ENCODE measurements at regions not wholly inside any gene's neighbourhood (a gene's known extent, or its start where the extent isn't known, plus 50 kb on each side); places are given as distances from the start of the nearest gene placed in this dataset.

- DNase-seq (ENCODE audit: low read depth in 3 of 3, low spot score in 2 of 3) = no peak
These were observed 100.5 kb downstream of the PALM2AKAP2 start for GRCh38 chr9:109880276-109881169.

- DNase-seq (ENCODE audit: low read depth in 3 of 3, low spot score in 2 of 3) = no peak
These were observed 103.6 kb downstream of the PALM2AKAP2 start for GRCh38 chr9:109883623-109884022.

GRCh38 chr9:109886041-109886440, 106.0 kb downstream of the PALM2AKAP2 start:
- DNase-seq (ENCODE audit: low read depth in 3 of 3, low spot score in 2 of 3) = no peak

GRCh38 chr9:109886617-109887016, 106.6 kb downstream of the PALM2AKAP2 start:
- no peak for DNase-seq (ENCODE audit: low read depth in 3 of 3, low spot score in 2 of 3)

- no peak for DNase-seq (ENCODE audit: low read depth in 3 of 3, low spot score in 2 of 3)
These were observed 107.1 kb downstream of the PALM2AKAP2 start for GRCh38 chr9:109887079-109887478.

GRCh38 chr9:109888695-109889094, 108.7 kb downstream of the PALM2AKAP2 start:
- no peak for DNase-seq (ENCODE audit: low read depth in 3 of 3, low spot score in 2 of 3)

- DNase-seq (ENCODE audit: low read depth in 3 of 3, low spot score in 2 of 3) = no peak
These were observed 109.5 kb downstream of the PALM2AKAP2 start for GRCh38 chr9:109889456-109889855.

- no peak for DNase-seq (ENCODE audit: low read depth in 3 of 3, low spot score in 2 of 3)
These were observed 113.2 kb downstream of the PALM2AKAP2 start for GRCh38 chr9:109893241-109893640.

GRCh38 chr9:109894473-109894872, 114.5 kb downstream of the PALM2AKAP2 start:
- DNase-seq (ENCODE audit: low read depth in 3 of 3, low spot score in 2 of 3) = no peak

- DNase-seq (ENCODE audit: low read depth in 3 of 3, low spot score in 2 of 3) = no peak
These were observed 115.1 kb downstream of the PALM2AKAP2 start for GRCh38 chr9:109894921-109895758.

GRCh38 chr9:109901201-109901600, 121.2 kb downstream of the PALM2AKAP2 start:
- no peak for DNase-seq (ENCODE audit: low read depth in 3 of 3, low spot score in 2 of 3)

- DNase-seq (ENCODE audit: low read depth in 3 of 3, low spot score in 2 of 3) = no peak
These were observed 123.6 kb downstream of the PALM2AKAP2 start for GRCh38 chr9:109903515-109904138.

- DNase-seq (ENCODE audit: low read depth in 3 of 3, low spot score in 2 of 3) = no peak
These were observed 124.7 kb downstream of the PALM2AKAP2 start for GRCh38 chr9:109904666-109905065.

GRCh38 chr9:109905472-109905871, 125.5 kb downstream of the PALM2AKAP2 start:
- DNase-seq (ENCODE audit: low read depth in 3 of 3, low spot score in 2 of 3) = no peak

- DNase-seq (ENCODE audit: low read depth in 3 of 3, low spot score in 2 of 3) = no peak
These were observed 126.9 kb downstream of the PALM2AKAP2 start for GRCh38 chr9:109906766-109907382.

- no peak for DNase-seq (ENCODE audit: low read depth in 3 of 3, low spot score in 2 of 3)
These were observed 127.4 kb downstream of the PALM2AKAP2 start for GRCh38 chr9:109907400-109907799.

GRCh38 chr9:109907810-109908458, 127.9 kb downstream of the PALM2AKAP2 start:
- DNase-seq (ENCODE audit: low read depth in 3 of 3, low spot score in 2 of 3) = no peak

GRCh38 chr9:109908459-109909390, 128.7 kb downstream of the PALM2AKAP2 start:
- no peak for DNase-seq (ENCODE audit: low read depth in 3 of 3, low spot score in 2 of 3)

Measured in right renal cortex interstitium (tissue), 3 donors.